WTC11 (cell line): ENCODE measurements at regions not wholly inside any gene's neighbourhood (a gene's known extent, or its start where the extent isn't known, plus 50 kb on each side); places are given as distances from the start of the nearest gene placed in this dataset.

Experiments used
- TEAD4 ChIP-seq: sonication (generic); formaldehyde crosslinking; IDR thresholded peaks from 2 replicates; pipeline ENCODE4 v1.8.0; 2022; ENCODE audit warnings: mild to moderate bottlenecking, missing genetic modification reagents
- TF ChIP-seq, protein P1 (sequence below): fragments of 200-600 bp; IDR thresholded peaks from 2 replicates; pipeline ENCODE4 v1.8.0; 2022; ENCODE audit warnings: antibody characterized with exemption

DNA sequence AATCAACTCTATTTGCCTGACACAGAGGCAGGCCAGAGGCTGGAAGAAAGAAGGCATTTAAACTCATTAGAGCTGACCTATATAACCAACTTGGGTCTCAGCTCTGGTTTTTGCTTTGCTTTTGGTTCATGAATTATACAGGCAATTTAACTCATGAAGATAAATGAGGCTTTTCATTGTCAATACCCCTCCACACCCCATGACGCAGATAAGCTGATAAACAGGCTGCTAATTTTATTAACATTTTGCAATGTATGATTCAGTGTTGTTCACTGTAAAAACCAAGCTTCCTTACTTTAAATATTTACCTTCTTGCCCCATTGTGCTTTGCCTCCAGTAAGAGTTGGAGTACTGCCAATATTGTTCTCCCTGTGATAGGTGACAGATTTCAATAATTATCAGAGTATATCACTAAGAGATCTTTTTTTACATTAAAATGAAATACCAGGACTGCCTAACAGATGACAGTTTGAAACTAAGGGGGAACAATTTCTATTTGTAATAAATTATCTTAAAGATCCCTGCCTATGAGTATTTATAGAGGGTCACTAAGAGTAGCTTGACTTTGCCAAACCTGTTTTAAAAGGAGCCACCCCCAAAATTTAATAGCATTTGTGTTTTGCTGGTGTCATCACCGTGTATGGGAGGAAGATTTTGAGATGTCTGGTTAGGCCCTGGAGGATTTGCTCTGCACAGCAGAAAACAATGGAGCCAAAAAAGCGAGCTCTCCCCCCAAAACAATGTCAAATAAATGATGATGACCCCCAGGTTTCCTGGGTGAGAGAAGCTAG lies 472.7 kb upstream of the NBEA start:
- no peak for TF ChIP-seq TEAD4 (CRISPR knock-in tag)
- TF ChIP-seq, protein P1, sequence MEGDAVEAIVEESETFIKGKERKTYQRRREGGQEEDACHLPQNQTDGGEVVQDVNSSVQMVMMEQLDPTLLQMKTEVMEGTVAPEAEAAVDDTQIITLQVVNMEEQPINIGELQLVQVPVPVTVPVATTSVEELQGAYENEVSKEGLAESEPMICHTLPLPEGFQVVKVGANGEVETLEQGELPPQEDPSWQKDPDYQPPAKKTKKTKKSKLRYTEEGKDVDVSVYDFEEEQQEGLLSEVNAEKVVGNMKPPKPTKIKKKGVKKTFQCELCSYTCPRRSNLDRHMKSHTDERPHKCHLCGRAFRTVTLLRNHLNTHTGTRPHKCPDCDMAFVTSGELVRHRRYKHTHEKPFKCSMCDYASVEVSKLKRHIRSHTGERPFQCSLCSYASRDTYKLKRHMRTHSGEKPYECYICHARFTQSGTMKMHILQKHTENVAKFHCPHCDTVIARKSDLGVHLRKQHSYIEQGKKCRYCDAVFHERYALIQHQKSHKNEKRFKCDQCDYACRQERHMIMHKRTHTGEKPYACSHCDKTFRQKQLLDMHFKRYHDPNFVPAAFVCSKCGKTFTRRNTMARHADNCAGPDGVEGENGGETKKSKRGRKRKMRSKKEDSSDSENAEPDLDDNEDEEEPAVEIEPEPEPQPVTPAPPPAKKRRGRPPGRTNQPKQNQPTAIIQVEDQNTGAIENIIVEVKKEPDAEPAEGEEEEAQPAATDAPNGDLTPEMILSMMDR: no peak
